Endothelial cell of hepatic sinusoid (primary cell): ENCODE measurements at regions not wholly inside any gene's neighbourhood (a gene's known extent, or its start where the extent isn't known, plus 50 kb on each side); places are given as distances from the start of the nearest gene placed in this dataset.

Experiments
- in situ Hi-C: cut with HindIII; loops from 2 replicates; pipeline ENCODE4 v1.10.0; 2017; ENCODE audit warnings: low sequenced_read_pairs

- in situ Hi-C loops = no loop called here
Measured at GRCh38 chr5:67543720-67544270, 347.2 kb upstream of the CD180 start.

DNA sequence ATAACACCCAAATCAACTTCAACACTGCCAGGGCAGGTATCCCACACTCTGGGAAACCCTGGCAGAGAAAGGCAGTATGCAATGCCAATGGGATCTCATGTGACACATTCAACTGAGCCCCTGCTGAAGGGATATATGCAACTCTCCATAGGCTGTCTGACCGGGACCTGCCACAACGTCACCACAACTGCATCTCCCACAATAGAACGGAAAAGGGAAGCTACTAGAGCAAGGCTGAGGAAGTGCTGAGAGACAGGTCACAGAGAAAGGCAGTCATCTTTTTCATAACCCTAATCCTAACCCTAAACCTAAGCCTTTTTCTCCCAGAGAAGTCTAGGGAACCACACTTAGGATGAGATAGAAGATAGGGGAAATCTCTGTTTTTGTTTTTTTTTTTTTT is 345.9 kb upstream of the CD180 start:
- in situ Hi-C loops = no loop called here

DNA sequence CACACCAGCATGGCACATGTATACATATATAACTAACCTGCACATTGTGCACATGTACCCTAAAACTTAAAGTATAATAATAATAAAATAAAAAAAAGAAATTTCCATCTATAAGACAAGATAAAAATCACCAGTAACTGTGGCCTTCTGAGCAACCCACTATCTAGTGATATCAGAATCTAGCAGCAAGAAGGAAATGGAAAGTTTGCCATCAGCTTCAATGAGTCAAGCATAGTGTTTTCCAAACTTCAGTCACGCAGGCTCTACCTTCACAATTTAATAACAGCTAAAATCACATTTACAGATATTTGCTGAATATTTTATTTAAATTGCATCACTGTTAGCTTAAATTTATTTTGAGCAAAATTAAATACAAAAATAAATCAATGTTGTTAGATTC is 345.3 kb upstream of the CD180 start:
- in situ Hi-C loops = no loop called here

DNA sequence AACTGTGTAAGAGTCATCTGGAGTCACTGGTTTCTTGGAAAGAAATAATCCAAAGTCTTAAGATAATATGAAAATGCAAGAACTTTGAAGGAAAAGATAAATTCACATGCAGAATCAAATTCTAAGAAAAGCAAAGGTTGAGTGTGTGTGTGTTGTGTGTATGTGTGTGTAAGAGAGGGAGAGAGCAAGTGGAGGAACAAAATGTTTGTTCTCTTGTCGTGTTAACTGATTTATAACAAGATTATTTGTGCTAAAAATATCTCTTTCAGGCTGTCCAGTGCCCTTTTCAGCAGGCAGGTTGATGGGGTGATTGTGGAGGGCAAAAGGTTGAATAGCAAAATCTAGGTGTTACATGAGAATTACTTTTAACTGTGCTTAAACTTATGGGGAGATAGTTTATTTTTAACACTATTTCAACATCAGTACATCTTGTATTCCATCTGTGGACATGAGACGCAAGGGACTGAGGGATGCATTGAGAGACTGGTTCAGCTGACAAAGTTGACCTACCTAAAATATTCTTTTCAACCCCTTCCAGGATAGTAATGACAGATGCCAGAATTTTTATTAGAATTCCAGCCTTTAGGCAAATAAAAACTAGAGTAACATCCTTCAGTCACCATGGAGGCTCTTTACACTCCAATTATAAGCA is 342.4 kb upstream of the CD180 start:
- in situ Hi-C loops = no loop called here

DNA sequence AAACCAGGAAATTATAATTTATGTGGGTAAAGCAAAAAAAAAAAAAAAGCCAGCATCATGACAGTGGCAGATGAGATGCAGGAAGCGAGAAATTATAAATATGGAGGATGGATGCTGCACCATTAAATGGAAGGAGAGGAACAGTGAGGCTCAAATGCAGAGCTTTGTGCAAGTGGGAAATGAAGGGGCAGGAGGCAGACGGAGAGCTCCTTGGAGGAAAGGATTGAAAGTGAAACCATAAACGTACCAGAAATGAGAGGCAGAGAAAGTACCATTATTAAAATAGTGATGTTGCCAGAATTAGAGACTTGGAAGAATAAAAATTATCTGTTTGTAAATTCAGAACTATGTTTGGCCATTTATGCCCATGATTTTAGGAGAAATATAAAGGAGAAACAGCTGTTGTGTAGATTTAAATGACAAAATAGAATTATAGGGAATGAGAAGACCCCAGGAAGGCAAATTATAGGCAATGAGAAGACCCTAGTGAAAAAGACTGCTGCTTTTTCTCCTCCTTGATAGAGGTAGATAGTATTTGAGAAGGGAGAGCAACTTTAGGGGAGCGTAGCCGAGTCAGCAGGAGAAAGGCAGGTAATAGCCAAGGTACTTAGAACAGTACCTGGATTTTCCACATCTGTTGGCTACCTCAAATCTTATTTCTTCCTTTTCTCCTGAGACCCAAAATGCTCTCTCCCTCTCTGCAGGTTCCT is 341.0 kb upstream of the CD180 start:
- in situ Hi-C loops = no loop called here

- in situ Hi-C loops = no loop called here
Measured at GRCh38 chr5:67536866-67537265, 340.3 kb upstream of the CD180 start.

GRCh38 chr5:67530609-67531255 is 334.1 kb upstream of the CD180 start:
- in situ Hi-C loops = no loop called here

DNA sequence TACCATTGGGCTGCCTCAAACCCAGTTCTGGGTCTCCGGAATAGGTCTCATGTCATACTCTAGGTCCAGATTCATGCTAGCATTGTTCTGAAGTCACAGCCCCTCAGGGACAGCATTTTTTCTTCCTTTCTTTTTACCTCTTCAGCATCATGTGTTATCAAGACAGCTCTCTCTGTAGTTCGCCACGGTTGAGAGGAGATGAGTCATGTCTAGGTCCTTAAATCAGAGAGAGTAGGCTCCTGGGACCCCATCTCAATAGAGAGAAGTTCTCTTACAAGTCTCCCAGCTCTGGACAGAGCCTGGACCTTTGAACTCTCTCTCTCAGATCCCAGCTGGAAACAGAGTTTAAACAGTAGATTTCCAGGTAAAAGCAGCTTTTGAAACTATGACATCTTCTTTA is 332.4 kb upstream of the CD180 start:
- in situ Hi-C loops = no loop called here

DNA sequence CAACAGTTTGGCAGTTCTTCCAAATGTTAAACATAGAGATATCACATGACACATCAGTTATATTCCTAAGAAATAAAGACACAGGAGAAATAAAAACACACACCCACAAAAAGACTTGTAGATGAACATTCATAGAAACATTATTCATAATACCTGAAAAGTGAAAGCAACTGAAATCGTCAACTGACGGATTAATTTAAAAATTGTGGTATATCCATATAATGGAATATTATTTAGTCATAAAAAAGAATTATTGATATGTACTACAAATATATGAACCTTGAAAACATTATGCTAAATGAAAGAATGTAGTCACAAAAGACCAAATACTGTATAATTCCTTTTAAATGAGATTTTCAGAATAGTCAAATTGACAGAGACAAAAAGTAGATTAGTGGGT is 330.2 kb upstream of the CD180 start:
- in situ Hi-C loops = no loop called here

DNA sequence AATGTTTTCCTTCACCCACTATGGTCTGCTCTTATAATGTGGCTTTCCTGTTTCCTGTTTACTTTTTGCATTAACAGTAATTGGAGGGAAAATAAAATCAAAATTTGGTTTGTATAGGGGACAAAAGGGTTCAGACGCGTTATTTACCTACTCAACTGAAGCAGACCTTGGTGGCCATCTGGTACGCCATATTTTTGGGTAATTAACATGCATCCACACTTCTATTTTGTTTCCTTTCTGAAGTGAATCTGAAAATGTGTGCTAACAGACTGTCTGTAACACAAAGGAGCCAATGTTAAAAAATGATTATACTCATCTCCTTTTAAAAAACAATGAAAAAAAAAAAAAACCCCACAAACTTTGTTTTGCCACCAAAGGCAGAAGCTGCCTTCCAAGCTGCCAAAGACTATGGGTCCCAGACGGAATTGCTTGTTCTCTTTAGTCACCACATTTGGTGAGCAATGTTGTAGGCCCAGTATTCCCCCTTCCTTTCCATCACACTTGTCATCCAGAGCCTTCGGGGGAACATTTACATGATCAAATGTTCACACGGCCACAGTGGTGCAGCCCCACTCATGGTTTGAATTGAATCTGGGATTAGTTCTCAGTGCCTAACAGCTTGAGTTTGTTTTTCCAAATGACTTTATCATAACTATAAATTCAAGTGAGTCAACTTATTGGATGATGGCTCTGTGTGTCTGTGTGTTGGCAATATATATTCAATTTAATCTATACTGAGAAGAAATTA is 323.7 kb upstream of the CD180 start:
- in situ Hi-C loops = no loop called here

GRCh38 chr5:67518227-67518626 is 321.6 kb upstream of the CD180 start:
- in situ Hi-C loops = no loop called here

GRCh38 chr5:67516948-67517565 is 320.5 kb upstream of the CD180 start:
- in situ Hi-C loops = no loop called here

DNA sequence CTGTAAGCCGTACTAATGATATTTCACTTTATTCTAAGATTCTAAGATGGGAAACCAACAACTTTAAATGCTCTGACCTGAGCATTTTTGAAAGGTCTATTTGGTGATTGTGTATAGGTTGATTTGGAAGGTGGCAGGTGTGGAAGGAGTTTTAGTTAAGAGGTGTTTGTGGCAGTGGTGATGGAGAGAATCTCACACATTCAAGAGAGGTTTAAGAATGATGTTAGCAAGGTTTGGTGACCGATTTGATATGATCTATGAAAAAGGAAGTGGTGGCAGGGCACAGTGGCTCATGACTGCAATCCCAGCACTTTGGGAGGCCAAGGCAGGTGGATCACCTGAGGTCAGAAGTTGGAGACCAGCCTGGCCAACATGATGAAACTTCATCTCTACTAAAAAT is 319.2 kb upstream of the CD180 start:
- in situ Hi-C loops = no loop called here

GRCh38 chr5:67515020-67515689 is 318.6 kb upstream of the CD180 start:
- in situ Hi-C loops = no loop called here

DNA sequence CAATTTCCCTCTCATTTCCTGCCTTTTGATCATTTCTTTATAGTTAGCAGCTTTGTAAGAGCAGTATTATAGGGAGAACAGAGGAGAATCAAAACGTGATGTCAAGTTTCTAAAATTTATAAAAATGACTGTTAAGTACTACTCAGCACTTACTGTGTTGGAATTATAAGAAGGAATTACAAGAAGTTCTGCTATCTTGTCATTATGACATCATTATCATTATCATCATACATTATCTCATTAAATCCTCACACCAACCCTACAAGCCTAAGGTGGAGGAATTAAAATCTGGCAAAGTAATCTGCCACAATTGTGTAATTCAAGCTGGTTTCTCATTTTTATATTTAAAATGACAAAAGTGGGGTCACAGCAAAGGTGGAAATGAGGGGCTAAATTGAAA is 316.2 kb upstream of the CD180 start:
- in situ Hi-C loops = no loop called here

GRCh38 chr5:67511911-67512310 is 315.3 kb upstream of the CD180 start:
- in situ Hi-C loops = no loop called here

- in situ Hi-C loops = no loop called here
Measured at GRCh38 chr5:67510204-67510603, 313.6 kb upstream of the CD180 start.

- in situ Hi-C loops = no loop called here
Measured at GRCh38 chr5:67509402-67510186, 313.0 kb upstream of the CD180 start.

DNA sequence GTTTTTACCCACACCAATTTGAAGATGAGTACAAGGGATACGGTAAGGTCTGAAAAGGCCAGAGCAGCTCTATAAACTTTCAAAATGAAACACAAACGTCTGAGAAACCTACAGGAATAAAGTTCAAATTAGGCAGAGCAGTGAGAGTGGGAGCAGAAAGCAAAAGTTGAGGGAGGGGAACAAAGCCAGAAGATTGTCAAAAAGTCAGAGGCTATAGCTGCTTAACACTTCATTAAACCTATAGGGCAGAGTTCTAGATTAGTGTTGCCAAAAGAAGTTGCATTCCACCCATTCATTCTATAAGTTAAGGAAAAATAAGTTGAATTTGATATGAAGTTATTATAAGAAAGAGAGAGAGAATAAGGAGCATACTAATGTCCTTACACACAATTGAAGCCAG is 309.6 kb upstream of the CD180 start:
- in situ Hi-C loops = no loop called here

DNA sequence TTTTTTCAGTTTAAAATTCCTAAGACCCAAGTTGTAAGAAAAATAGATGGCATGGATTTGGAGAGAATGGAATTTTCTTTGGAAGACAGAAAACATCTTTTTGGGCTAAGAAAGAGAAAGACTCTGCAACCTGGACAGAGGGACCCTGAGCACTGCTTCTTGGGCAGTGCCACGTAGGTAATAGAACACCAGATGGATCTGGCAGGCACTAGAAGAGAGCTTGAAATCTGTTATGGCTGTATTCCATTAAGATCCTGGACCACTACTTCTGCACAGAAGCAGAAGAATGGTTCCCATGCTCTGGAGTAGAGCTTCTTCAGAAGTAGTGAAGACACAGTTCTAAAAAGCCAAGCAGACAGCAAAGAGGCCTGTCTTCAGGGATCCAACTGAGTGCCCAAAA is 306.4 kb upstream of the CD180 start:
- in situ Hi-C loops = no loop called here
